Caco-2 (cell line): ENCODE measurements at regions not wholly inside any gene's neighbourhood (a gene's known extent, or its start where the extent isn't known, plus 50 kb on each side); places are given as distances from the start of the nearest gene placed in this dataset.

Experiments
- BruUV-seq: library from RNA; stranded (reverse); fragments of 400-500 nt; replicated peaks from 2 replicates; lab custom pipeline; 2021; lab: Mats Ljungman, UMichigan
- CTCF ChIA-PET: fragments of 300-600 bp; sonication (Branson Sonifier 250); formaldehyde crosslinking; loops from one replicate; lab custom pipeline; 2022; ENCODE audit warnings: antibody characterized with exemption; lab: Charles Lee
- POLR2A ChIA-PET: fragments of 300-600 bp; sonication (Branson Sonifier 250); formaldehyde crosslinking; loops from one replicate; lab custom pipeline; 2022; ENCODE audit warnings: antibody characterized with exemption; lab: Charles Lee
- DNase-seq, 2 experiments: peaks; one replicate each; pipeline versions ENCODE4 v3.0.0 to v3.0.0-alpha.2; 2020 to 2022
- H3K27me3 ChIP-seq: replicated peaks from 2 replicates; pipeline ENCODE4 v1.6.0; 2011; ENCODE audit warnings: low read length; ENCODE audit not compliant: control insufficient read depth, insufficient read depth
- H3K36me3 ChIP-seq: 2 replicates; pipeline ENCODE4 v1.5.1; 2011; ENCODE audit warnings: low read length; ENCODE audit not compliant: control insufficient read depth, insufficient read depth
- H3K4me1 ChIP-seq: fragments of 250-450 bp; sonication (Bioruptor Pico); 2 replicates; pipeline ENCODE4 v1.5.1; 2020; ENCODE audit warnings: mild to moderate bottlenecking
- H3K4me3 ChIP-seq: 2 replicates; pipeline ENCODE4 v1.5.1; 2011; ENCODE audit warnings: low read depth, mild to moderate bottlenecking, control low read depth, low read length
- H3K9me3 ChIP-seq: fragments of 250-450 bp; sonication (Bioruptor Pico); 2 replicates; pipeline ENCODE4 v1.5.1; 2020; ENCODE audit warnings: mild to moderate bottlenecking, moderate library complexity
- H3K27ac Mint-ChIP-seq: one replicate; pipeline ENCODE4 v1.8.0; 2022; ENCODE audit warnings: mixed read lengths; ENCODE audit not compliant: unreplicated experiment
- H3K27me3 Mint-ChIP-seq: one replicate; pipeline ENCODE4 v1.8.0; 2022; ENCODE audit warnings: mixed read lengths; ENCODE audit not compliant: insufficient read depth, unreplicated experiment
- H3K36me3 Mint-ChIP-seq: one replicate; pipeline ENCODE4 v1.8.0; 2022; ENCODE audit warnings: mild to moderate bottlenecking, mixed read lengths; ENCODE audit not compliant: insufficient read depth, unreplicated experiment
- H3K4me1 Mint-ChIP-seq: one replicate; pipeline ENCODE4 v1.8.0; 2022; ENCODE audit warnings: low read depth, mixed read lengths; ENCODE audit not compliant: unreplicated experiment
- H3K4me3 Mint-ChIP-seq: one replicate; pipeline ENCODE4 v1.8.0; 2022; ENCODE audit warnings: mild to moderate bottlenecking, moderate library complexity, mixed read lengths; ENCODE audit not compliant: unreplicated experiment
- H3K9me3 Mint-ChIP-seq: one replicate; pipeline ENCODE4 v1.8.0; 2022; ENCODE audit warnings: mixed read lengths; ENCODE audit not compliant: unreplicated experiment
- intact Hi-C: fragments of 100-400 bp; cut with micrococcal nuclease; formaldehyde crosslinking; loops from one replicate; pipeline ENCODE4 v1.10.0; 2022; ENCODE audit not compliant: unreplicated experiment
- TF ChIP-seq, protein P1 (sequence below), 2 experiments: fragments of 200-600 bp in 1 of 2; IDR thresholded peaks; 1 replicate in 1 of 2; 2 replicates in 1 of 2; pipeline versions ENCODE4 v1.5.1 to v1.8.0; 2011 to 2022; ENCODE audit warnings: antibody characterized with exemption in 1 of 2, control low read depth in 1 of 2, inconsistent platforms in 1 of 2, low read depth in 1 of 2, low read length in 1 of 2, mild to moderate bottlenecking in 1 of 2, moderate library complexity in 1 of 2; ENCODE audit not compliant: insufficient read depth in 1 of 2, severe bottlenecking in 1 of 2, unreplicated experiment in 1 of 2

DNA sequence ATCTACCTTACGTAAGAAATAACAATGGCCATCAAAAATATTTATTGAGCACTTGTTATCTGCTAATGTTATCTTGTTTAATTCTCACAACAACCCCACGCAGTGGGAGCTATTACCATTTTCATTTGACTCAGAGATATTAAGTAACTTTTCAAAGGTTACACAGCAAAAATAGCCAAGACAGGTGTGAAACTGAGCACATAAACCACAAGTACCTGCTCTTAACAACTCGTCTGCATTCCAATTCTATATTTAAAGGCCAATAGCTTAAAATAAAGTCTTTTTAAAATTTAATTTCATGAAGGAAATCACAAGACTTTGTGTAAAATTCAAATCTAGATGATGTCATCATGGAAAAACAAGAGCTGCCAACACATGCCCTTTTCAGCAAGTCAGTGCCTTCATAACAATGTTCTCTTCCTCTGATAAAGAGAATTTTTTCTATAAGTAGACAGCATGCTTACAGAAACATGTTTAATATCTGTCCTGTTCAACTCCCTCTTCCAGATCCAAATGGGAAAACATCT is 111.6 kb downstream of the MED10 start:
- Mint-ChIP-seq H3K9me3 (no peaks in the 10 kb centered on the region), H3K27ac (no peak overlapping the region), H3K36me3 (no peaks in the 10 kb centered on the region), H3K27me3 (peaks cover 16% of the 10 kb centered on the region), H3K4me3 (no peak overlapping the region), H3K4me1 (no peaks in the 10 kb centered on the region)
- intact Hi-C loops, result no loop called here
- BruUV-seq, result no TSS peak
- no peak for DNase-seq
- H3K36me3 ChIP-seq, result no peaks in the 10 kb centered on the region
- no peaks in the 10 kb centered on the region for H3K4me1 ChIP-seq
- H3K27me3 ChIP-seq, result no peaks in the 10 kb centered on the region
- no peaks in the 10 kb centered on the region for H3K9me3 ChIP-seq
- TF ChIP-seq, protein P1, sequence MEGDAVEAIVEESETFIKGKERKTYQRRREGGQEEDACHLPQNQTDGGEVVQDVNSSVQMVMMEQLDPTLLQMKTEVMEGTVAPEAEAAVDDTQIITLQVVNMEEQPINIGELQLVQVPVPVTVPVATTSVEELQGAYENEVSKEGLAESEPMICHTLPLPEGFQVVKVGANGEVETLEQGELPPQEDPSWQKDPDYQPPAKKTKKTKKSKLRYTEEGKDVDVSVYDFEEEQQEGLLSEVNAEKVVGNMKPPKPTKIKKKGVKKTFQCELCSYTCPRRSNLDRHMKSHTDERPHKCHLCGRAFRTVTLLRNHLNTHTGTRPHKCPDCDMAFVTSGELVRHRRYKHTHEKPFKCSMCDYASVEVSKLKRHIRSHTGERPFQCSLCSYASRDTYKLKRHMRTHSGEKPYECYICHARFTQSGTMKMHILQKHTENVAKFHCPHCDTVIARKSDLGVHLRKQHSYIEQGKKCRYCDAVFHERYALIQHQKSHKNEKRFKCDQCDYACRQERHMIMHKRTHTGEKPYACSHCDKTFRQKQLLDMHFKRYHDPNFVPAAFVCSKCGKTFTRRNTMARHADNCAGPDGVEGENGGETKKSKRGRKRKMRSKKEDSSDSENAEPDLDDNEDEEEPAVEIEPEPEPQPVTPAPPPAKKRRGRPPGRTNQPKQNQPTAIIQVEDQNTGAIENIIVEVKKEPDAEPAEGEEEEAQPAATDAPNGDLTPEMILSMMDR (IDR thresholded peaks at IDR 0.05; ENCODE audit: insufficient read depth in 1 of 2, low read depth in 1 of 2, low read length in 1 of 2, severe bottlenecking in 1 of 2, unreplicated experiment in 1 of 2), result no peak
- POLR2A ChIA-PET, result no interaction called here
- CTCF ChIA-PET, result no interaction called here
- no peak overlapping the region for H3K4me3 ChIP-seq

DNA sequence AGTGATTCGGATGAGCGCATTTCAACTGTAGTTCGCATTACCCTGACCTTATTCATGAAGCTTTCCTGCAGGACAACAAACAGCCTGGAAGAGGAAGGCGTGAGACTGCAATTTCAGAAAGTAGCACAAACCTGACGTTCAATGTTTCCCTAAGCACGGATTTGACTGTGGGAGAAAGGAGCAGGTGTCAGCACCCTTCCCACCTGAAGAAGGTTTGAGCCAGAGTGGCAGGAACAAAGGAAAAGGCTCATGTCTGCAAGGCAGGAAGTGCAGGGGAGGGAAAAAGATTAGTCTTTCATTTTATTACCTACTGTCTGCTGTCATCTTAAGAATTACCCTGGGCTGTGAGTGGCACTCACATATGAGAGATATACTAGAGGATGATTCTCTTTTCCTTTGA is 114.0 kb downstream of the MED10 start:
- no peak for DNase-seq
- no peaks in the 10 kb centered on the region for H3K9me3 Mint-ChIP-seq
- no peaks in the 10 kb centered on the region for H3K36me3 Mint-ChIP-seq
- H3K27me3 Mint-ChIP-seq, result peaks cover 16% of the 10 kb centered on the region
- no peaks in the 10 kb centered on the region for H3K4me1 Mint-ChIP-seq
- TF ChIP-seq, protein P1 (IDR thresholded peaks at IDR 0.05; ENCODE audit: insufficient read depth in 1 of 2, low read depth in 1 of 2, low read length in 1 of 2, severe bottlenecking in 1 of 2, unreplicated experiment in 1 of 2), result no peak
- ChIA-PET POLR2A (no interaction called here), CTCF (no interaction called here)
- H3K27ac Mint-ChIP-seq, result no peak overlapping the region
- Histone ChIP-seq H3K4me3 (no peak overlapping the region), H3K9me3 (no peaks in the 10 kb centered on the region), H3K36me3 (no peaks in the 10 kb centered on the region), H3K4me1 (no peaks in the 10 kb centered on the region), H3K27me3 (no peaks in the 10 kb centered on the region)
- H3K4me3 Mint-ChIP-seq, result no peak overlapping the region
- no TSS peak for BruUV-seq
- intact Hi-C loops, result no loop called here

DNA sequence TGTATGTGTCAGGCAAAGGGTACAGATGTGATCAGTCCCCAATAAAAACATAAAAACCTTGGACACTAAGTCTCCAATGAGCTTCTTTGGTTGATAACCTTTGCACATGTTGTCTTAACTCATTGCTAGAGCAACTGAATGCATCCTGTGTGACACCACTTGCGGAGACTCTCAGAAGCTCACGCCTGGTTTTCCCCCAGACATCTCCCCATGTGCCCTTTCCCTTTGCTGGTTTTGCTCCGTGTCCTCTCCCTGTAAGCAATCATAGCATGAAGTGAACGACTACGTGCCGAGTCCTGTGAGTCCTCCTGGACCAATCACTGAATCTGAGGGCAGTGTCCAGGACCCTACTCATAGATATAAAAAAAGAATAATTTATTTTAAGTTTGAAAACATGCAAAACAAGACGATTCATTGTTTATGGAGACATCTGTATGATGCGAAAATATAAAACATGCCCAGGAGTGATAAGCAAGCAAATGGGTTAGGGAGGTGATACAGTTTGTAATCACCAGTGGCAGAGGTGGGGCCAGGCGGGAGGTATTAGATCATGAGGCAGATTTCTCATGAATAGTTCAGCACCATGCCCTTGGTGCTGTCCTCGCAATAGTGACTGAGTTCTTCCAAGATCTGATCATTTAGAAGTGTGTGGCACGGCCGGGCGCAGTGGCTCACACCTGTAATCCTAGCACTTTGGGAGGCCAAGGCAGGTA is 115.5 kb downstream of the MED10 start:
- DNase-seq, result no peak
- Mint-ChIP-seq H3K9me3 (peaks cover 9% of the 10 kb centered on the region), H3K27ac (no peak overlapping the region), H3K4me1 (no peaks in the 10 kb centered on the region), H3K36me3 (no peaks in the 10 kb centered on the region), H3K27me3 (peaks cover 13% of the 10 kb centered on the region), H3K4me3 (no peak overlapping the region)
- intact Hi-C loops, result no loop called here
- CTCF ChIA-PET, result no interaction called here
- Histone ChIP-seq H3K36me3 (no peaks in the 10 kb centered on the region), H3K27me3 (no peaks in the 10 kb centered on the region), H3K4me1 (no peaks in the 10 kb centered on the region), H3K4me3 (no peak overlapping the region), H3K9me3 (no peaks in the 10 kb centered on the region)
- POLR2A ChIA-PET, result interaction anchor here (0.6 kb wide), 1 partner anchor 171 kb away, joined by 3 read pairs; no protein-coding TSS in a partner anchor
- no TSS peak for BruUV-seq
- TF ChIP-seq, protein P1 (IDR thresholded peaks at IDR 0.05; ENCODE audit: insufficient read depth in 1 of 2, low read depth in 1 of 2, low read length in 1 of 2, severe bottlenecking in 1 of 2, unreplicated experiment in 1 of 2), result no peak
